ENCODE measurements at regions not wholly inside any gene's neighbourhood (a gene's known extent, or its start where the extent isn't known, plus 50 kb on each side); places are given as distances from the start of the nearest gene placed in this dataset.
"Not testable (repeated sequence)": the region's sequence is repeated elsewhere in the genome, so short reads cannot be mapped to it uniquely, and the experiment has no call there.

GRCh38 chr5:54799645-54800044, 185.7 kb downstream of the ESM1 start:
- no peak overlapping the region for H3K27ac ChIP-seq
- TF ChIP-seq ZFX (IDR thresholded peaks at IDR 0.05): no peak
- no peak for TF ChIP-seq CTCF (conservative IDR thresholded peaks at IDR 0.05)

GRCh38 chr5:54795777-54796176, 189.6 kb downstream of the ESM1 start:
- H3K27ac ChIP-seq: no peak overlapping the region
- TF ChIP-seq CTCF (conservative IDR thresholded peaks at IDR 0.05) (no peak), ZFX (IDR thresholded peaks at IDR 0.05) (no peak)

- no peak overlapping the region for H3K27ac ChIP-seq
- no peak for TF ChIP-seq CTCF (conservative IDR thresholded peaks at IDR 0.05)
- TF ChIP-seq ZFX (IDR thresholded peaks at IDR 0.05): no peak
Measured at GRCh38 chr5:54795284-54795683, 190.1 kb downstream of the ESM1 start.

GRCh38 chr5:54794135-54794975, 191.0 kb downstream of the ESM1 start:
- no peak for TF ChIP-seq ZFX (IDR thresholded peaks at IDR 0.05)
- no peak for TF ChIP-seq CTCF (conservative IDR thresholded peaks at IDR 0.05)
- H3K27ac ChIP-seq: no peak overlapping the region

GRCh38 chr5:54793468-54794134, 191.8 kb downstream of the ESM1 start:
- no peak overlapping the region for H3K27ac ChIP-seq
- TF ChIP-seq CTCF (conservative IDR thresholded peaks at IDR 0.05): no peak
- no peak for TF ChIP-seq ZFX (IDR thresholded peaks at IDR 0.05)

- H3K27ac ChIP-seq: no peak overlapping the region
- TF ChIP-seq ZFX (IDR thresholded peaks at IDR 0.05) (no peak), CTCF (conservative IDR thresholded peaks at IDR 0.05) (no peak)
Measured at GRCh38 chr5:54792611-54793404, 192.6 kb downstream of the ESM1 start.

GRCh38 chr5:54787910-54788309, 197.5 kb downstream of the ESM1 start:
- H3K27ac ChIP-seq: not testable (repeated sequence)
